HTR-8/SVneo (cell line): ENCODE measurements at regions not wholly inside any gene's neighbourhood (a gene's known extent, or its start where the extent isn't known, plus 50 kb on each side); places are given as distances from the start of the nearest gene placed in this dataset.

ENCODE experiments used
- DNase-seq: peaks from one replicate; pipeline ENCODE4 v3.0.0; 2011; ENCODE audit warnings: low spot score, mixed read lengths; ENCODE audit not compliant: insufficient read length
- FAIRE-seq: peaks from 2 replicates; lab custom pipeline; 2011; peaks lifted over from hg19 to GRCh38; lab: Jason Lieb, UNC

GRCh38 chr18:41034413-41034812, 920.6 kb upstream of the PIK3C3 start:
- DNase-seq = no peak
- no peak for FAIRE-seq

- no peak for DNase-seq
- FAIRE-seq = no peak
Measured at GRCh38 chr18:41025666-41026065, 929.4 kb upstream of the PIK3C3 start.

- FAIRE-seq (no peak), DNase-seq (no peak)
Measured at GRCh38 chr18:41024792-41025191, 930.2 kb upstream of the PIK3C3 start.

- DNase-seq (no peak), FAIRE-seq (no peak)
Measured at GRCh38 chr18:41022484-41022883, 932.5 kb upstream of the PIK3C3 start.

GRCh38 chr18:41021089-41021488, 933.9 kb upstream of the PIK3C3 start:
- FAIRE-seq (no peak), DNase-seq (no peak)

- DNase-seq = no peak
- no peak for FAIRE-seq
Measured at GRCh38 chr18:41012194-41012593, 942.8 kb upstream of the PIK3C3 start.

- FAIRE-seq = no peak
- no peak for DNase-seq
Measured at GRCh38 chr18:41009926-41010325, 945.1 kb upstream of the PIK3C3 start.

GRCh38 chr18:41004324-41004723, 950.7 kb upstream of the PIK3C3 start:
- DNase-seq = no peak

GRCh38 chr18:40995529-40995928, 959.5 kb upstream of the PIK3C3 start:
- FAIRE-seq (no peak), DNase-seq (no peak)

More at GRCh38 chr18:41004324-41004723, 950.7 kb upstream of the PIK3C3 start:
- no peak for FAIRE-seq

- DNase-seq = no peak
- FAIRE-seq = no peak
Measured at GRCh38 chr18:40993363-40993762, 961.7 kb upstream of the PIK3C3 start.

- FAIRE-seq = no peak
- no peak for DNase-seq
Measured at GRCh38 chr18:40987581-40987980, 967.5 kb upstream of the PIK3C3 start.

GRCh38 chr18:40985436-40985835, 969.6 kb upstream of the PIK3C3 start:
- FAIRE-seq (no peak), DNase-seq (no peak)

- FAIRE-seq (no peak), DNase-seq (no peak)
Measured at GRCh38 chr18:40984856-40985255, 970.2 kb upstream of the PIK3C3 start.

- DNase-seq = no peak
- FAIRE-seq = no peak
Measured at GRCh38 chr18:40983835-40984234, 971.2 kb upstream of the PIK3C3 start.

- no peak for DNase-seq
- no peak for FAIRE-seq
Measured at GRCh38 chr18:40980171-40980570, 974.9 kb upstream of the PIK3C3 start.

GRCh38 chr18:40976050-40976449, 979.0 kb upstream of the PIK3C3 start:
- FAIRE-seq (no peak), DNase-seq (no peak)

- DNase-seq (no peak), FAIRE-seq (no peak)
Measured at GRCh38 chr18:40974448-40974847, 980.6 kb upstream of the PIK3C3 start.

- FAIRE-seq (no peak), DNase-seq (no peak)
Measured at GRCh38 chr18:40962784-40963183, 992.2 kb upstream of the PIK3C3 start.

GRCh38 chr18:40957533-40958070, 997.4 kb upstream of the PIK3C3 start:
- DNase-seq = no peak

GRCh38 chr18:40956213-40956612, 998.8 kb upstream of the PIK3C3 start:
- DNase-seq = no peak
- FAIRE-seq = no peak

More at GRCh38 chr18:40957533-40958070, 997.4 kb upstream of the PIK3C3 start:
- FAIRE-seq = no peak

- DNase-seq (no peak), FAIRE-seq (no peak)
Measured at GRCh38 chr18:40955351-40955750, 999.7 kb upstream of the PIK3C3 start.

GRCh38 chr18:40949114-40949950, 1005.7 kb upstream of the PIK3C3 start:
- no peak for FAIRE-seq

More at GRCh38 chr18:40949114-40949950, 1005.7 kb upstream of the PIK3C3 start:
- no peak for DNase-seq
